Neural cell (in vitro differentiated cells): ENCODE measurements at regions not wholly inside any gene's neighbourhood (a gene's known extent, or its start where the extent isn't known, plus 50 kb on each side); places are given as distances from the start of the nearest gene placed in this dataset.

Experiments
- H2AFZ ChIP-seq: fragments of 200-600, 300-800 bp; sonication (generic), shearing (Covaris generic); 2 replicates; pipeline ENCODE4 v1.6.0; 2014; ENCODE audit warnings: low read depth, mild to moderate bottlenecking, antibody characterized with exemption, low read length, moderate library complexity
- H3F3A ChIP-seq: fragments of 200-600 bp; shearing (Covaris generic); 2 replicates; pipeline ENCODE4 v1.6.1; 2016; ENCODE audit warnings: mild to moderate bottlenecking, moderate library complexity, mixed read lengths, antibody characterized with exemption, low read length; ENCODE audit not compliant: insufficient read depth, poor library complexity, severe bottlenecking
- H3K27ac ChIP-seq: fragments of 200-600, 300-800 bp; sonication (generic), shearing (Covaris generic); 2 replicates; pipeline ENCODE4 v1.5.1; 2014; ENCODE audit warnings: mild to moderate bottlenecking, low read length, moderate library complexity
- H3K27me3 ChIP-seq: fragments of 300-800, 200-600 bp; sonication (generic), shearing (Covaris generic); 2 replicates; pipeline ENCODE4 v1.6.0; 2014; ENCODE audit warnings: mild to moderate bottlenecking, low read depth, low read length, moderate library complexity; ENCODE audit not compliant: insufficient read depth
- H3K36me3 ChIP-seq: fragments of 300-800, 200-600 bp; sonication (generic), shearing (Covaris generic); 2 replicates; pipeline ENCODE4 v1.5.1; 2014; ENCODE audit warnings: mild to moderate bottlenecking, antibody characterized with exemption, low read length, moderate library complexity; ENCODE audit not compliant: insufficient read depth
- H3K4me2 ChIP-seq: fragments of 300-800, 200-600 bp; sonication (generic), shearing (Covaris generic); 2 replicates; pipeline ENCODE4 v1.6.0; 2014; ENCODE audit warnings: mild to moderate bottlenecking, low read length
- H3K4me3 ChIP-seq: fragments of 300-800, 200-600 bp; sonication (generic), shearing (Covaris generic); 2 replicates; pipeline ENCODE4 v1.5.1; 2014; ENCODE audit warnings: mild to moderate bottlenecking, low read length, moderate library complexity
- H3K79me2 ChIP-seq: fragments of 200-600 bp; shearing (Covaris generic); replicated peaks from 2 replicates; pipeline ENCODE4 v1.6.0; 2014; ENCODE audit warnings: mild to moderate bottlenecking, low read length, moderate library complexity; ENCODE audit not compliant: insufficient read depth
- H3K9ac ChIP-seq: fragments of 300-800, 200-600 bp; sonication (generic), shearing (Covaris generic); 2 replicates; pipeline ENCODE4 v1.6.1; 2016; ENCODE audit warnings: mild to moderate bottlenecking, low read length, mixed read lengths
- H3K9me2 ChIP-seq: fragments of 200-600 bp; shearing (Covaris generic); 2 replicates; pipeline ENCODE4 v1.6.1; 2016; ENCODE audit warnings: mild to moderate bottlenecking, low read length, mixed read lengths; ENCODE audit not compliant: insufficient read depth
- H3K9me3 ChIP-seq: fragments of 200-600, 300-800 bp; sonication (generic), shearing (Covaris generic); 2 replicates; pipeline ENCODE4 v1.6.1; 2016; ENCODE audit warnings: mild to moderate bottlenecking, mixed run types, low read length, moderate library complexity, mixed read lengths
- H4K20me1 ChIP-seq: fragments of 200-600 bp; shearing (Covaris generic); 2 replicates; pipeline ENCODE4 v1.6.1; 2016; ENCODE audit warnings: mild to moderate bottlenecking, mixed run types; ENCODE audit not compliant: insufficient read depth
- CTCF ChIP-seq: fragments of 450-650 bp; IDR thresholded peaks from 2 replicates; pipeline ENCODE4 v1.5.1; 2014; ENCODE audit warnings: antibody characterized with exemption, mild to moderate bottlenecking, moderate library complexity; ENCODE audit not compliant: poor library complexity, severe bottlenecking
- EP300 ChIP-seq: fragments of 450-650 bp; conservative IDR thresholded peaks from 2 replicates; pipeline ENCODE4 v1.6.1; 2014; ENCODE audit warnings: antibody characterized with exemption, mild to moderate bottlenecking, moderate library complexity; ENCODE audit not compliant: poor library complexity, severe bottlenecking
- EZH2 ChIP-seq: fragments of 200-600, 300-800 bp; shearing (Covaris generic), sonication (generic); IDR thresholded peaks from 2 replicates; pipeline ENCODE4 v1.6.1; 2014; ENCODE audit warnings: antibody characterized with exemption, low read length, borderline replicate concordance, mild to moderate bottlenecking; ENCODE audit not compliant: insufficient read depth, poor library complexity, severe bottlenecking
- MXI1 ChIP-seq: fragments of 450-650 bp; conservative IDR thresholded peaks from 2 replicates; pipeline ENCODE4 v1.6.1; 2014; ENCODE audit warnings: antibody characterized with exemption, mild to moderate bottlenecking; ENCODE audit not compliant: poor library complexity, severe bottlenecking
- POLR2AphosphoS5 ChIP-seq: IDR thresholded peaks from 2 replicates; pipeline ENCODE4 v1.6.1; 2012
- RAD21 ChIP-seq: fragments of 450-650 bp; conservative IDR thresholded peaks from 2 replicates; pipeline ENCODE4 v1.6.1; 2014; ENCODE audit warnings: antibody characterized with exemption, mild to moderate bottlenecking, moderate library complexity
- REST ChIP-seq: IDR thresholded peaks from 2 replicates; pipeline ENCODE4 v1.6.1; 2012; ENCODE audit warnings: borderline replicate concordance
- SMC3 ChIP-seq: fragments of 450-650 bp; conservative IDR thresholded peaks from 2 replicates; pipeline ENCODE4 v1.6.1; 2014; ENCODE audit warnings: antibody characterized with exemption, mild to moderate bottlenecking, moderate library complexity; ENCODE audit not compliant: poor library complexity
- TAF1 ChIP-seq: IDR thresholded peaks from 2 replicates; pipeline ENCODE4 v1.6.1; 2012; ENCODE audit warnings: low read depth

DNA sequence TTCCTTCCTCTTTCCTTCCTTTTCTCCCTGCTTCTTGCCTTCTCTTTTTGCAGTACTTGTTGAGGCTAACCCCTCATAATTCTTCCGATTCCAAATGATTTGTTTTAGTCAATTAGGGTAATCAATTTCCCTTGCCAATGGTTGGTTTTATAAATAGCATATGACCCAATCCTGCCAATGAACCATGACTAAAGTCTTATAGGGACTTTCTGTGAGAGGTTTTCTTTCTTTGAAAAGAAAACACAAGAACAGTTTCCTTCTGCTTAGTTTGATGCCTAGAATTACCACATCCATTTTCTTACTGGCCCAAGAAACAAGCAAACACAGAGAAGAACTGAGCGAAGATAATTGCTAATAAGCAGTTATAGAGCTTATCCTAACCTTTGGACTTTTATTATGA is 292.5 kb upstream of the SATB1 start:
- Histone ChIP-seq H3K79me2 (no peaks in the 10 kb centered on the region), H3K9ac (no peak overlapping the region), H3K4me3 (no peak overlapping the region), H3K4me2 (no peak overlapping the region), H3K27ac (no peak overlapping the region), H3K36me3 (no peaks in the 10 kb centered on the region), H3K9me2 (no peaks in the 10 kb centered on the region), H3K27me3 (no peaks in the 10 kb centered on the region), H3K9me3 (no peaks in the 10 kb centered on the region), H3F3A (no peaks in the 10 kb centered on the region), H4K20me1 (no peaks in the 10 kb centered on the region), H2AFZ (no peak overlapping the region)
- TF ChIP-seq POLR2AphosphoS5, result no peak
- no peak for TF ChIP-seq EP300
- TF ChIP-seq TAF1, result no peak
- no peak for TF ChIP-seq CTCF
- TF ChIP-seq REST, result no peak
- no peak for TF ChIP-seq SMC3
- no peak for TF ChIP-seq EZH2
- no peak for TF ChIP-seq MXI1
- no peak for TF ChIP-seq RAD21

GRCh38 chr3:18716821-18717220 is 291.7 kb upstream of the SATB1 start:
- Histone ChIP-seq H3K4me3 (no peak overlapping the region), H3K27ac (no peak overlapping the region), H3K9me2 (no peaks in the 10 kb centered on the region), H3K9me3 (no peaks in the 10 kb centered on the region), H3K4me2 (no peak overlapping the region), H3K36me3 (no peaks in the 10 kb centered on the region), H3F3A (no peaks in the 10 kb centered on the region), H3K27me3 (no peaks in the 10 kb centered on the region), H3K79me2 (no peaks in the 10 kb centered on the region), H4K20me1 (no peaks in the 10 kb centered on the region), H3K9ac (no peak overlapping the region), H2AFZ (no peak overlapping the region)
- TF ChIP-seq MXI1, result no peak
- TF ChIP-seq REST, result no peak
- no peak for TF ChIP-seq RAD21
- TF ChIP-seq SMC3, result no peak
- TF ChIP-seq EP300, result no peak
- TF ChIP-seq POLR2AphosphoS5, result no peak
- TF ChIP-seq TAF1, result no peak
